ENCODE measurements at regions not wholly inside any gene's neighbourhood (a gene's known extent, or its start where the extent isn't known, plus 50 kb on each side); places are given as distances from the start of the nearest gene placed in this dataset.
A peak's percentile ranks its signal among the peaks of the same experiment; 100 is the strongest.

DNA sequence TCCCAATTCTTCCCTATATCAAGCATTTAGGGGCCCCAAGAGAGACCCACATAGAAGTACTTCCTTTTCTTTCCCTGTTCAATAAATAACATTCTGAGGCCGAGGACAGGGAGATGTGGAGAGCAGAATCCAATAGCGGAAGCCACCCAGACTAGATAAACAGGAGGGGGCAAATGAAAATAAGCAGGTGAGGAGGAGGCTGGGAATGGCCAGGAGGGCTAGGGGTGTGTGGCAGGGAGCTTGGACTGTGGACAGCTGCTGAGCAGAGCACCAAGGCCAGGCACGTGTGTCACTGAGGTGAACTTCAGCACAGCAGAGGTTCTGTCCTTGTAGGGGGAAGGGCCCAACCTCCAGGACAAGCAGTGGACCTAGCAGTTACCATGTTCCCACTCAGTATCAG lies 339.2 kb downstream of the FOXA2 start:
- H3K4me3 ChIP-seq (ENCODE audit: low read depth, low read length), result no peak overlapping the region
- DNase-seq (ENCODE audit: low read depth), result no peak
- TF ChIP-seq CTCF (IDR thresholded peaks at IDR 0.05; ENCODE audit: control insufficient read depth, extremely low read depth, insufficient read depth), result no peak

DNA sequence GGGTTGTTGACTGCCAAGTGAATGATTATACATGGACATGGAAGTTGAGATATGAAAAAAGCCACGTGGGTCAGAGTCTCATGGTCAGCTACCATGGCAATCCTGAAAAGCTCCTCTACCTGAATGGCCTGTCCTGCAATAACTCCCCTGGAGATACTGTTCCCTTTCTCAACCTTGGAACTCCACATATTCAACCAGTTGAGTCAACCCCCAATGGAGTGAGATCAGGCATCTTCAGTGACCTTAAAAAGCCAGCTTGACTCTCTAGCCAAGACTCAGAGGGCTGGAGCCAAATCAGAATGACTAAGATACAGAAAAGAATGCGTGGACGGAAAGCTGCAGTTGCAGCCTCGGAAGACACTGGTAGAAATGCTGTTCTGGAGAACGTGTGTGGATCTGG lies 341.3 kb downstream of the FOXA2 start:
- H3K4me3 ChIP-seq (ENCODE audit: low read depth, low read length), result no peak overlapping the region
- TF ChIP-seq CTCF (IDR thresholded peaks at IDR 0.05; ENCODE audit: control insufficient read depth, extremely low read depth, insufficient read depth), result no peak
- no peak for DNase-seq (ENCODE audit: low read depth)

DNA sequence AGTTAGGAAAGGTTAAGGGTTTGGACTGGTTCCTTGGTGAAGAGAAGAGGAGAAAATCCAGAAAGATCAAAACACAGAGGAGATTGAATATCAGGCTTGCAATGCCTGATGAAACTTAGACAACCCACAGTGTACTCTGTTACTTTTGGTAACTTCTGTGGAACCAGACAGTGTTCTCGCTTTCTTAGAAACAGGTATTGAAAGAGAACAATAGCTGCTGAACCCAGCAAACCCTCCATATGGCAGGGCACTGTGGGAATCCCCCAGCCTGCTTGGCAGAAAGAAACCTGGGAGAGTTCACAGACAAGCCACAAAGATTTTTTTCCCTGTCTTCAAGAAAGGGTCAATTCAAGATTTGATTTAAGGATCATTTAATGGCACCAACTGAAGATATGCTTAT lies 342.8 kb downstream of the FOXA2 start:
- H3K4me3 ChIP-seq (ENCODE audit: low read depth, low read length), result no peak overlapping the region
- no peak for TF ChIP-seq CTCF (IDR thresholded peaks at IDR 0.05; ENCODE audit: control insufficient read depth, extremely low read depth, insufficient read depth)
- no peak for DNase-seq (ENCODE audit: low read depth)

DNA sequence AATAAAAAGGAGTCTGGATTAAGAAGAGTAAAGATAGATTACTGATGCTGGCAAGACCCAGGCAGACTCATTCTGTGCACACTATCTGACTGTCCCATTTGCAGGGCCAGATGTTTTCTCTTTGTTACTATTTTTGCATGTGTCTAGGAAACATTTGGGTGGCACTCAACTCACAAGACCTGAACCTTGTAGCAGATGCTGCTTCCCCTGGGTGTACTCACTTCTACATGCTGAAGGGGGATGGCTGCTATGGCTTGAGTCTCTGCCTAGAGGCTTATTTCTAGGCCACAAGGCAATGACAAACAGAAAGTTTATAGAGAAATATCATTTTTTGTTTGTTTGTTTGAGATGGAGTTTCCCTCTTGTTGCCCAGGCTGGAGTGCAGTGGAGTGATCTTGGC lies 351.4 kb downstream of the FOXA2 start:
- TF ChIP-seq CTCF (IDR thresholded peaks at IDR 0.05; ENCODE audit: control insufficient read depth, extremely low read depth, insufficient read depth), result no peak
- H3K4me3 ChIP-seq (ENCODE audit: low read depth, low read length), result no peak overlapping the region
- DNase-seq (ENCODE audit: low read depth), result no peak

DNA sequence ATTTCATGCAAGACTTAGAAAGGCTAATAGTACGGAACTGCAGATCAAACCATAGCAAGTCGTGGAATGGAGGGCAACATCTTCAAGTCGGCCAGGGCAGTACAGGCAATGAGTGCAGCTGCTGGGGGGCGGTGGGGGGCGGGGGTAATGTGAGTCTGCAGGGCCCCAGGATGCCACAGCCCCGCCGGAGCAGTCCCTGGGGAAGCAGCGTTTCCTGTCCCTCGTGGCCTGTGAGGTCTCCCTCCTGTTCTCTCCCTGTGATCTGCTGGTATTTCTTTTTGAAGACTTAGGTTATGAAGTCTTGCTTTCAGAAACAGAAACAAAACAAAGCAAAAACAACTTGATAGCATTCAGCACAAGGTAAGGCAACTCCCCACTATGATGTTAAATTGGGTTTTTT lies 351.9 kb downstream of the FOXA2 start:
- no peak for DNase-seq (ENCODE audit: low read depth)
- TF ChIP-seq CTCF (IDR thresholded peaks at IDR 0.05; ENCODE audit: control insufficient read depth, extremely low read depth, insufficient read depth), result no peak
- no peak overlapping the region for H3K4me3 ChIP-seq (ENCODE audit: low read depth, low read length)

- DNase-seq (ENCODE audit: low read depth), result no peak
- no peak overlapping the region for H3K4me3 ChIP-seq (ENCODE audit: low read depth, low read length)
- no peak for TF ChIP-seq CTCF (IDR thresholded peaks at IDR 0.05; ENCODE audit: control insufficient read depth, extremely low read depth, insufficient read depth)
Measured at GRCh38 chr20:22226849-22227700, 357.3 kb downstream of the FOXA2 start.

DNA sequence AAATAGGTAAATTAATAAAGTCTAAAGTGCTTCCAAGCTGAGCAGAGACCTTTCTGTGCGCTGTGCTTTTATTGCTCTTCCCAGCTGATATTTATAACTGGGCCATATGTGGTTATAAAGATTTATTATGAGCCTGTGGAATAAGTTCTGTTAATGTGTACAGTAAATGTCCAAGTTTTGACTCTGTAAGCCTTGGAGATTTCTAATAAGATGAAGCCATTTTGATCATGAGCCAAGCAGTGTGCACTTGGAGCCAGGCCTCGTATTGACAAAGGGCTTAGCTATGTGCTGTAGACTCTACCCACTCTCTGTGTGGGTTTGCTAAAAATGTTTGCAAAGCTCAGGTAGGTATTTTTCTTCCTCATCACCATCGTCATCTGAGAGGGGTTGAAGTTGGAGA lies 361.1 kb downstream of the FOXA2 start:
- no peak overlapping the region for H3K4me3 ChIP-seq (ENCODE audit: low read depth, low read length)
- DNase-seq (ENCODE audit: low read depth), result peak; percentile 80
- no peak for TF ChIP-seq CTCF (IDR thresholded peaks at IDR 0.05; ENCODE audit: control insufficient read depth, extremely low read depth, insufficient read depth)
